Upper lobe of left lung (tissue), 4 donors: ENCODE measurements at regions not wholly inside any gene's neighbourhood (a gene's known extent, or its start where the extent isn't known, plus 50 kb on each side); places are given as distances from the start of the nearest gene placed in this dataset.

ENCODE experiments used
- CTCF ChIP-seq, 6 experiments: fragments of 450-650 bp in 4 of 6; fragments of 200-600 bp in 2 of 6; sonication (generic) in 2 of 6; IDR thresholded peaks; one replicate each; pipeline ENCODE4 v1.5.1; 2016 to 2019; ENCODE audit warnings: antibody characterized with exemption in 6 of 6
- POLR2A ChIP-seq, 4 donors: fragments of 450-650 bp; IDR thresholded peaks; one replicate each; pipeline ENCODE4 v1.5.1; 2016 to 2017; ENCODE audit warnings: antibody characterized with exemption in 4 of 4, mild to moderate bottlenecking in 2 of 4

- TF ChIP-seq CTCF (IDR thresholded peaks at IDR 0.05) = peak; percentile 29 to 83 (median 51)
- no peak for TF ChIP-seq POLR2A (IDR thresholded peaks at IDR 0.05)
Measured at GRCh38 chr12:130013771-130014484, 110.1 kb upstream of the TMEM132D start.
